MM.1S (cell line): ENCODE measurements at regions not wholly inside any gene's neighbourhood (a gene's known extent, or its start where the extent isn't known, plus 50 kb on each side); places are given as distances from the start of the nearest gene placed in this dataset.

Source experiments
- CTCF ChIP-seq: fragments of 300-600 bp; sonication (generic); IDR thresholded peaks from 2 replicates; pipeline ENCODE4 v1.5.1; 2016; ENCODE audit warnings: antibody characterized with exemption, low read length, mixed read lengths
- EZH2 ChIP-seq: fragments of 300-600 bp; sonication (generic); optimal IDR thresholded peaks from 2 replicates; pipeline ENCODE3; 2017; ENCODE audit warnings: low read depth, mild to moderate bottlenecking, antibody characterized with exemption, low read length, mixed read lengths
- EZH2phosphoT487 ChIP-seq: fragments of 300-600 bp; sonication (generic); IDR thresholded peaks from 2 replicates; pipeline ENCODE4 v1.6.1; 2018; ENCODE audit warnings: antibody characterized with exemption, low read length

GRCh38 chr1:4931486-4931885 lies 277.1 kb downstream of the AJAP1 start:
- TF ChIP-seq CTCF (no peak), EZH2phosphoT487 (no peak), EZH2 (no peak)
